Activated T-cell treated with anti-CD3 and anti-CD28 coated beads for 1 hour (primary cell): ENCODE measurements at regions not wholly inside any gene's neighbourhood (a gene's known extent, or its start where the extent isn't known, plus 50 kb on each side); places are given as distances from the start of the nearest gene placed in this dataset.

Experiments
- DNase-seq: peaks from one replicate; pipeline ENCODE4 v3.0.0-alpha.2; 2020; ENCODE audit warnings: low read depth

- DNase-seq: no peak
Observed at GRCh38 chr9:1960342-1961042, 54.7 kb upstream of the SMARCA2 start.

GRCh38 chr9:1962122-1962521, 53.0 kb upstream of the SMARCA2 start:
- no peak for DNase-seq

GRCh38 chr9:1962588-1963106, 52.5 kb upstream of the SMARCA2 start:
- no peak for DNase-seq

- DNase-seq: no peak
Observed at GRCh38 chr9:1964093-1964492, 51.1 kb upstream of the SMARCA2 start.
